Ramos (cell line): ENCODE measurements at regions not wholly inside any gene's neighbourhood (a gene's known extent, or its start where the extent isn't known, plus 50 kb on each side); places are given as distances from the start of the nearest gene placed in this dataset.

Source experiments
- in situ Hi-C: fragments of 300-500 bp; cut with MboI; formaldehyde crosslinking; loops from one replicate; pipeline ENCODE4 v1.14.3; 2022; ENCODE audit warnings: low sequenced_read_pairs; ENCODE audit not compliant: unreplicated experiment

GRCh38 chr4:163620738-163621137 lies 126.2 kb downstream of the TMA16 start:
- in situ Hi-C loops, result no loop called here

- in situ Hi-C loops, result no loop called here
These were observed 127.3 kb downstream of the TMA16 start for GRCh38 chr4:163621821-163622220.

GRCh38 chr4:163622379-163623035 lies 128.0 kb downstream of the TMA16 start:
- in situ Hi-C loops, result no loop called here

- in situ Hi-C loops, result no loop called here
These were observed 129.3 kb downstream of the TMA16 start for GRCh38 chr4:163623787-163624186.

- in situ Hi-C loops, result no loop called here
These were observed 130.2 kb downstream of the TMA16 start for GRCh38 chr4:163624727-163625126.

GRCh38 chr4:163631288-163631687 lies 136.8 kb downstream of the TMA16 start:
- in situ Hi-C loops, result no loop called here

- in situ Hi-C loops, result no loop called here
These were observed 144.4 kb downstream of the TMA16 start for GRCh38 chr4:163638909-163639308.

- in situ Hi-C loops, result no loop called here
These were observed 155.1 kb downstream of the TMA16 start for GRCh38 chr4:163649557-163650091.

GRCh38 chr4:163651761-163652160 lies 157.3 kb downstream of the TMA16 start:
- in situ Hi-C loops, result no loop called here

- in situ Hi-C loops, result no loop called here
These were observed 160.1 kb downstream of the TMA16 start for GRCh38 chr4:163654621-163655020.

- in situ Hi-C loops, result no loop called here
These were observed 166.1 kb downstream of the TMA16 start for GRCh38 chr4:163660636-163661035.

- in situ Hi-C loops, result no loop called here
These were observed 168.3 kb downstream of the TMA16 start for GRCh38 chr4:163662768-163663167.

GRCh38 chr4:163663454-163664225 lies 169.2 kb downstream of the TMA16 start:
- in situ Hi-C loops, result no loop called here

- in situ Hi-C loops, result loop anchor here (5.0 kb wide), 1 partner anchor 108 kb away; no protein-coding TSS in a partner anchor
These were observed 170.6 kb downstream of the TMA16 start for GRCh38 chr4:163665101-163665500.

GRCh38 chr4:163665521-163666331 lies 171.2 kb downstream of the TMA16 start:
- in situ Hi-C loops, result loop anchor here (5.0 kb wide), 1 partner anchor 108 kb away; no protein-coding TSS in a partner anchor

- in situ Hi-C loops, result loop anchor here (5.0 kb wide), 1 partner anchor 109 kb away; no protein-coding TSS in a partner anchor
These were observed 171.9 kb downstream of the TMA16 start for GRCh38 chr4:163666332-163666873.

GRCh38 chr4:163672751-163673150 lies 178.3 kb downstream of the TMA16 start:
- in situ Hi-C loops, result no loop called here

- in situ Hi-C loops, result no loop called here
These were observed 179.6 kb downstream of the TMA16 start for GRCh38 chr4:163673848-163674697.

GRCh38 chr4:163679189-163679588 lies 184.7 kb downstream of the TMA16 start:
- in situ Hi-C loops, result loop anchor here (25.0 kb wide), 1 partner anchor 1058 kb away; no protein-coding TSS in a partner anchor
